Ovary (tissue), 3 donors: ENCODE measurements at regions not wholly inside any gene's neighbourhood (a gene's known extent, or its start where the extent isn't known, plus 50 kb on each side); places are given as distances from the start of the nearest gene placed in this dataset.

Experiments used
- POLR2A ChIP-seq: fragments of 450-650 bp; IDR thresholded peaks from one replicate; pipeline ENCODE4 v1.6.1; 2017; ENCODE audit warnings: antibody characterized with exemption, mild to moderate bottlenecking, moderate library complexity
- TF ChIP-seq, protein P1 (sequence below), 3 donors: fragments of 450-650 bp in 2 of 3; fragments of 200-600 bp in 1 of 3; IDR thresholded peaks; one replicate each; pipeline versions ENCODE4 v1.5.1 to v1.8.0; 2016 to 2022; ENCODE audit warnings: antibody characterized with exemption in 3 of 3, mild to moderate bottlenecking in 1 of 3
- donor health status: DM: no; HTN: no; CAD: no.

DNA sequence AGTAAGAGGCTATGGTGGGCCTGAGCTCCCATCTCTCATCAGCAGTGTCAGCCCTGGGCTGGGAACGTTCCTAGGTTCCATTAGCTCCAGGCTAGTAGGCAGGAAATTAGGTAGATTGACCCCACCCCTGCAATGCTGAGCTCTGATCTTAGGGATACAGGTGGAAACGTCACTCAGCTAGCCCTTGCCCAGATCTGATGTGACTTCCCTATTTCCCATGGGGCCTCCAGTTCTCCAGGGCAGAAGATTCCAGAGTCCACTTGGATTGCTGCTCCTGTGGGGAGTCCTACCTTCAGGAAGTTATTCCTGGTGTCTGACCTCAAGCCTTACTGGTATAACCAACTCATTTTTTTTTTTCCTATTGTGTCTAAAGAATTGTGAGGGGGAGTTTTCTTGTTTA lies 81.1 kb downstream of the EFNB1 start:
- TF ChIP-seq, protein P1, sequence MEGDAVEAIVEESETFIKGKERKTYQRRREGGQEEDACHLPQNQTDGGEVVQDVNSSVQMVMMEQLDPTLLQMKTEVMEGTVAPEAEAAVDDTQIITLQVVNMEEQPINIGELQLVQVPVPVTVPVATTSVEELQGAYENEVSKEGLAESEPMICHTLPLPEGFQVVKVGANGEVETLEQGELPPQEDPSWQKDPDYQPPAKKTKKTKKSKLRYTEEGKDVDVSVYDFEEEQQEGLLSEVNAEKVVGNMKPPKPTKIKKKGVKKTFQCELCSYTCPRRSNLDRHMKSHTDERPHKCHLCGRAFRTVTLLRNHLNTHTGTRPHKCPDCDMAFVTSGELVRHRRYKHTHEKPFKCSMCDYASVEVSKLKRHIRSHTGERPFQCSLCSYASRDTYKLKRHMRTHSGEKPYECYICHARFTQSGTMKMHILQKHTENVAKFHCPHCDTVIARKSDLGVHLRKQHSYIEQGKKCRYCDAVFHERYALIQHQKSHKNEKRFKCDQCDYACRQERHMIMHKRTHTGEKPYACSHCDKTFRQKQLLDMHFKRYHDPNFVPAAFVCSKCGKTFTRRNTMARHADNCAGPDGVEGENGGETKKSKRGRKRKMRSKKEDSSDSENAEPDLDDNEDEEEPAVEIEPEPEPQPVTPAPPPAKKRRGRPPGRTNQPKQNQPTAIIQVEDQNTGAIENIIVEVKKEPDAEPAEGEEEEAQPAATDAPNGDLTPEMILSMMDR (IDR thresholded peaks at IDR 0.05), result no peak
- TF ChIP-seq POLR2A, result no peak
